AG09309 (cell line): ENCODE measurements at regions not wholly inside any gene's neighbourhood (a gene's known extent, or its start where the extent isn't known, plus 50 kb on each side); places are given as distances from the start of the nearest gene placed in this dataset.

Experiments
- DNase-seq: peaks from one replicate; pipeline ENCODE4 v3.0.0-alpha.2; 2010; ENCODE audit warnings: low read depth
- H3K4me3 ChIP-seq: 2 replicates; pipeline ENCODE4 v1.5.1; 2011; ENCODE audit warnings: mild to moderate bottlenecking, low read depth, low read length, moderate library complexity; ENCODE audit not compliant: control insufficient read depth
- TF ChIP-seq, protein P1 (sequence below): IDR thresholded peaks from 2 replicates; pipeline ENCODE4 v1.5.1; 2011; ENCODE audit warnings: mild to moderate bottlenecking, low read depth, low read length, inconsistent platforms; ENCODE audit not compliant: insufficient read depth, control insufficient read depth; ENCODE audit errors: missing control alignments

DNA sequence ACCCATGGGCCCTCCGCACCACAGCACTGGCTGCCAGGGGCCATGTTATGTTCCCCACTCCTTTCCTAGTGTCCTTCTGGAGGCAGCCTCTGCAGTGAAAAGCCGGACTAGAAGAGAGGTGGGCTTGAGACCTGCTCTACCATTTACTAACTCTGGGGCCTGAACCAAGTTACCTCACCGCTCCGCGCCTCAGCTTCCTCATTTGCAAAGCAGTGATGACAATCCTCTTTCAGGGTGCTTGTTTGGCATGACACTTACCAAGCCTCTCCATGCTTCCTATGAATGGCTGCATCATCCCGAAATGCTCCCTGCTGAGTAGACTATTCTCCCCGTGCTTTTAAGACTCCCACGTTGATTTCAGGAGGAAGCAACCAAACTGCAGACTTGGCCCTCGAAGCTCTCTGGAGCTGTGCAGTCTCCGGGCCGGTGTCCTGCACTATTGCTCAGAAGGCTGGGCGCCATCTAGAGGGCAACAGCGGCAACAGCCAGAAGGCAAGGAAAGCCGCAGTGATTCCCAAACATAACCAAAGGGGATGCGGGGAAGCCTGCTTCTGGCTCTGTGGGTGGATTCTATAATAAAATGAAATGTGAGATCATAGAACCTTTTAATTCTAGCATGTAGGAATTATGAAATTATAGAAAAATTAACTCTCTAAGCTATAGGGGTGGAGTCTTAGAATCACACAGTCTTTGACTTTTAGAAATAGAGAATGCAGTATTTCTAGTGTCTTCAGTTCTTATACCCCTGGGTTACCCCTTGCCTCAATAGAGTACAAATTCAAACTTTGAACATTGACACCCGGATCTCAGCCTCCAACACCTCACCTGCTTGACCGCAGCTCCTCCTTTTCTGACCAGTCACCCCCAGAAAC, 599.8 kb upstream of the BRINP1 start:
- H3K4me3 ChIP-seq, result no peak overlapping the region
- DNase-seq, result peak; percentile 47
- TF ChIP-seq, protein P1, sequence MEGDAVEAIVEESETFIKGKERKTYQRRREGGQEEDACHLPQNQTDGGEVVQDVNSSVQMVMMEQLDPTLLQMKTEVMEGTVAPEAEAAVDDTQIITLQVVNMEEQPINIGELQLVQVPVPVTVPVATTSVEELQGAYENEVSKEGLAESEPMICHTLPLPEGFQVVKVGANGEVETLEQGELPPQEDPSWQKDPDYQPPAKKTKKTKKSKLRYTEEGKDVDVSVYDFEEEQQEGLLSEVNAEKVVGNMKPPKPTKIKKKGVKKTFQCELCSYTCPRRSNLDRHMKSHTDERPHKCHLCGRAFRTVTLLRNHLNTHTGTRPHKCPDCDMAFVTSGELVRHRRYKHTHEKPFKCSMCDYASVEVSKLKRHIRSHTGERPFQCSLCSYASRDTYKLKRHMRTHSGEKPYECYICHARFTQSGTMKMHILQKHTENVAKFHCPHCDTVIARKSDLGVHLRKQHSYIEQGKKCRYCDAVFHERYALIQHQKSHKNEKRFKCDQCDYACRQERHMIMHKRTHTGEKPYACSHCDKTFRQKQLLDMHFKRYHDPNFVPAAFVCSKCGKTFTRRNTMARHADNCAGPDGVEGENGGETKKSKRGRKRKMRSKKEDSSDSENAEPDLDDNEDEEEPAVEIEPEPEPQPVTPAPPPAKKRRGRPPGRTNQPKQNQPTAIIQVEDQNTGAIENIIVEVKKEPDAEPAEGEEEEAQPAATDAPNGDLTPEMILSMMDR, result peak; percentile 99

DNA sequence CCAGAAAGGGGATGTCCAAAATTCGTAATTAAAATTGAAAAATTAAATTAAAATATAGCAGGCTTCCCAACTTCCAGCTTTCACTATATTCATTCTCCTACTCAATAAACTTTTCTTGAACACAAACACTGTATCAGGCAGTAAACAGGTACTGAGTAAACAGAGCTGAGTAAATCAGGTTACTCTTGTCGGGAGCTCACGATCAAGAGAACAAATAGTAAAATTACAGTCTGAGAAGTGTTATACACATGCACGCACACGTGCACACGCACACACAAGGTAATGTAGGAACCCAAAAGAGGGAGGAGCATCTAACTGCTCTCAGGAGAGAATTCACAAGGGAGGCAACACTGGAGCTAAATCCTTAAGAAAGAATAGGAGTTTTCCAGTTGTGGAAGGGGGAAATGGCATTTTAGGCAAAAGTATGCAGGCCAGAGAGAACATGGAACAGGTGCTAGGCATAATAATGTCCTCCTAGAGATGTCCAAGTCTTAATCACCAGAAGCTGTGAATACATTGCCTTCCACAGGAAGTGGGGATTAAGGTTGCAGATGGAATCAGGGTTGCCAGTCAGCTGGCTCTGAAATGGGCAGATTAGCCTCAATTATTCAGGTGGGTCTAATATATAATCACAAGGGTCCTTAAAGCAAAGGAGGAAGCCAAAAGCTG, 598.8 kb upstream of the BRINP1 start:
- no peak overlapping the region for H3K4me3 ChIP-seq
- TF ChIP-seq, protein P1, result no peak
- DNase-seq, result no peak

DNA sequence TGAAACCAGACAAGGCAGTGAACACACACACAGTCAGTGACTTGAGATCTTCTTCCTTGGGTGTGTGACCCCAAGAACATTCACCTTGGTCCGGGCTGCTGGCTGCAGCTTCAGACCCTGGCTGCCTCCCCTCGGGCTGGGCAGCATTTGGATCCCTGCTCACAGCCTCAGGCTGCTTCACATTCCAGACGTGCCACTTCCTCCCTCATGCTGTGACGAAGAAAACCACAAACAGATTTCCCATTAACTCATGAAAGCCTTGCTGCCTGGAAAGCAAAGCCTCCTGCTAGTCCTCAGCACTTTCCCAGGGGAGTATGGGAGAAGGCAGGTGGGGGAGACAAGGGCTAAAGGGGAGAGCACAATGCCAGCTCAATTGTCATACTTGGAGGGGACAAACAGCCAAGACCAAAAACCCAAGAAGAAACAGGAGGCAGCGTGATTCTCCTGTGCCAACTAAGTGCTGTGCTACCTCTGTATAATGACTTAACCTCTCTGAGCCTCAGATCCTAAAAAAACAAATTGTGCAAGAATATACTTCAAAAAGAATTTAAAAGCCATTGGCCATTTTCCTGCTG, 594.6 kb upstream of the BRINP1 start:
- peak overlapping the region; percentile 13 for H3K4me3 ChIP-seq
- peak; percentile 94 for DNase-seq
- TF ChIP-seq, protein P1, result no peak

DNA sequence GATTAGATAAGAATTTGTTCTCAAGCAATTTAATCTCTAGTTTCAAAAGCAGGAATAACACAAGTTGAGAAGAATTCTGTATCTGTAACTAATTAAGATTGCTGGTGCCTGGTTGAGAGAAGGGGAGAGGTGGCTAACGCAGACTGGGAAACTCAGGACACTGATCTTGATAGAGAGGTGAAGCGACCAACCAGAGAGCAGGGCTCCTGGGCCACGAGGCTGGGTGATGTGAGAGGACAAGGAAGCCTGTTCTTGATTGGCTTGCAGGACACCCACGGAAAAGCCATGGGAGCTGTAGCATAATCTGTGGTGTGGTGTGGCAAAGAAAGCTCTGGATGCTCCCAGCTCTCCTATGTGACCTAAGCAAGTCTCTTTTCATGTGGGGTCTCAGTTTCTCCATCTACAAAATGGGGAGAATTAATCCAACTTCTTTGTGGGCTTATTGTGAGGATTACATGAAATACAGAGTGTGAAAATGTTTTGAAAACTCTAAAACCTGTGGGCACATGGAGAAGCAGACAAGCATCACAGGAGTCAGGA, 594.1 kb upstream of the BRINP1 start:
- TF ChIP-seq, protein P1, result no peak
- peak overlapping the region; percentile 13 for H3K4me3 ChIP-seq
- peak; percentile 97 for DNase-seq

DNA sequence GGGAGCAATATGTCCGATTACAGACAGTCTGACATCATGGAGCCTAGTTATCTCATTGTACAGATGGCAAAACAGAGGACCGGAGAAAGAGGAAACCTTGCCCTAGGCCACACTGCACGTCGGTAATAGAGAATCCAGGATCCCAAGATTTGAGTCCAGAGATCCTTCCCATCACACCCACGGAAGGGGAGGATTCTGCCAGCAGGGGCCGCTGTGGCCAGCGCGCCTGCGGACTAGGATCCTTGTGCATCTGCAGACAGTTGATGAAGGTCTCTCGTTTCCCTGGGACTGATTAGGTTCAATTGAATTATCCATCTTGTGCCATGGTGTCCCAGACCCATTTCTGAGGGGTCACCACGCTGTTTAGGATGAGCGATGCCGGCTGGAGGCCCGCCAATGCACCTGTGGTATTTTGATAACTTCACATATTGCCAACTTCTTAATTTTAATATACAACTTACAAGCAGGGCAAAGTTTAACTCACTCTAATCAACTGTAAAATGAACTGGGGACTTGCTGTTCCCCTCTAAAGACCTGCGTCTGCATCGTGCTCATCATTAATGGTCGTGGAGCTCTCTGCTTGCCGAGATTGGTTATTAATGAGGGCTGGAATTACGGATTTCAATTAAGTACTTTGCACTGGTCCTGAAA, 592.7 kb upstream of the BRINP1 start:
- no peak for DNase-seq

More for the DNA sequence above, 592.7 kb upstream of the BRINP1 start:
- TF ChIP-seq, protein P1, result peak; percentile 66
- no peak overlapping the region for H3K4me3 ChIP-seq
